Coronary artery (tissue), 2 donors: ENCODE measurements at regions not wholly inside any gene's neighbourhood (a gene's known extent, or its start where the extent isn't known, plus 50 kb on each side); places are given as distances from the start of the nearest gene placed in this dataset.

ENCODE experiments used
- DNase-seq: peaks from one replicate; pipeline ENCODE4 v3.0.0-alpha.2; 2017; ENCODE audit warnings: low spot score
- H3K27ac ChIP-seq, 2 donors: fragments of 200-600 bp; sonication (generic); one replicate each; pipeline ENCODE4 v1.5.1; 2016 to 2019
- H3K4me3 ChIP-seq: fragments of 200-600 bp; sonication (generic); 2 replicates; pipeline ENCODE4 v1.5.1; 2016; ENCODE audit warnings: mild to moderate bottlenecking, moderate library complexity
- TF ChIP-seq, protein P1 (sequence below): fragments of 200-600 bp; sonication (generic); IDR thresholded peaks from one replicate; pipeline ENCODE4 v1.5.1; 2019; ENCODE audit warnings: antibody characterized with exemption

DNA sequence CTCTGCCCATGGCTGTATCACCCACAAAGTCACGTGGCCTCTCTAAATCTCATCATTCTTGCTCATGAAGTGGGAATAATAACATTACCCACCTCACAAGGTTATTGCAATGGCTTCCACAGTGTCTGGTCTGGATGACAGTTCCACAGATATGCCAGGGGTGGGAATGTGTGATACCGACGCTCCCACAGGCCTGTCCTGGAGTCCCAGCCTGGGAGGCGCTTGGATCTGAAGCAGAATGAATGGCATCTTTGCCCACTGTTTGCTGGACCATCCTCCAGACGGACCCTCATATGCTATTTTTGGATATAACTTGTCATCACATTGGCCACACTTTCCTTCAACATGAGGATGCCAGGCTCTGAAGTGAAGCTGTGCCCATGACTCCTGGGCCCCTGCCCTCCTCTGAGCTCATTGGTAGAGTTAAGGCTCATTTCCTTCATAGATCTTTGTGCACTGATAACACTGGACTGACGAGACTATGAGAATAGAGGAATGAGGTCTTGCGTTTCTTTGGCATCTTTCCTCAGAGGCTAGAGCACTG is 279.8 kb upstream of the ZNF32 start:
- TF ChIP-seq, protein P1, sequence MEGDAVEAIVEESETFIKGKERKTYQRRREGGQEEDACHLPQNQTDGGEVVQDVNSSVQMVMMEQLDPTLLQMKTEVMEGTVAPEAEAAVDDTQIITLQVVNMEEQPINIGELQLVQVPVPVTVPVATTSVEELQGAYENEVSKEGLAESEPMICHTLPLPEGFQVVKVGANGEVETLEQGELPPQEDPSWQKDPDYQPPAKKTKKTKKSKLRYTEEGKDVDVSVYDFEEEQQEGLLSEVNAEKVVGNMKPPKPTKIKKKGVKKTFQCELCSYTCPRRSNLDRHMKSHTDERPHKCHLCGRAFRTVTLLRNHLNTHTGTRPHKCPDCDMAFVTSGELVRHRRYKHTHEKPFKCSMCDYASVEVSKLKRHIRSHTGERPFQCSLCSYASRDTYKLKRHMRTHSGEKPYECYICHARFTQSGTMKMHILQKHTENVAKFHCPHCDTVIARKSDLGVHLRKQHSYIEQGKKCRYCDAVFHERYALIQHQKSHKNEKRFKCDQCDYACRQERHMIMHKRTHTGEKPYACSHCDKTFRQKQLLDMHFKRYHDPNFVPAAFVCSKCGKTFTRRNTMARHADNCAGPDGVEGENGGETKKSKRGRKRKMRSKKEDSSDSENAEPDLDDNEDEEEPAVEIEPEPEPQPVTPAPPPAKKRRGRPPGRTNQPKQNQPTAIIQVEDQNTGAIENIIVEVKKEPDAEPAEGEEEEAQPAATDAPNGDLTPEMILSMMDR: no peak
- peak; percentile 35 for DNase-seq
- no peak overlapping the region for H3K4me3 ChIP-seq
- H3K27ac ChIP-seq: no peak overlapping the region

DNA sequence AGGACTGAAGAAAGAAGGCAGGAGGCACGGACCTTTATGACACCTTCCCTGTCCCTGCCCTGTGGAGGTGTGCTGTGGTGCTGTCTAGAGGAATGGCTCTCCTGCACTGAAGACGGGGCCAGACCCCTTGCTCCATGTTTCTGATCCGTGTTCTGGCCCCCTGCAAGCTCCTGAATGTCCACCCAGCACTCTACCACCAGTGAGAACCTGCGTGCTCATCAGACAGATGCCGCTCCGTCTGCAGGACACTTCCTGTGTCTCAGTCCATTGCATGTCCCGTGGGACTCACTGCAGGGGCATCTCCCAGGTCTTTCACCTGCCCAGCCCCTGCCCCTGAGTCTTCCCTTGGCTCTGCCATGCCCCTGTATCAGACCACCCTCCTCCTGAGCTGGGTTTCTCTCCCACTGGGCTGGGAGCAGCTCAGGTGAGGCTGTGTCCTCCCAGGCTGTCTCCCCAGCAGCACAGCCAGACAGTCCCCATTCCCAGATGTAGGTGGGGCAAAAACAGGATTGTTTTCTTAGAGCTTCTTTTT is 278.3 kb upstream of the ZNF32 start:
- H3K4me3 ChIP-seq: no peak overlapping the region
- H3K27ac ChIP-seq: no peak overlapping the region
- DNase-seq: peak; percentile 52
- TF ChIP-seq, protein P1: no peak

DNA sequence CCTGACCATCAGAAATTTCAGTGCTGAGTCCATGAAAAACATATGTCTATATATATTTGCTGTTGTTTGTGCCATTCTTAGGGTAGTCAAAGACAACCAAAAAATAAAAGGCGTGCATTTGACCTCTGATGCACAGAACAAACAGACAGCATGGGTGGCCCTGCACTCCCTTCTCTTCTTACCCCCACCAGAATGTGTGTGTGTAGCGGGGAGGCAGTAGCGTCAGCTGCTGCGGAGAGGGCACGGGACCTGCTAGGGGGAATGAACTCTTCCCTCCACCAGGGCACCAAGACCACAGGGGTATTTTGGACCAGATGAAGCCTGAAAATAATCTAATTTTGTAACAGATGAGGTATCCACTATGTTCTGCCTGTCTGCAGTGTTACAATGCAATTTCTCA is 277.7 kb upstream of the ZNF32 start:
- TF ChIP-seq, protein P1: no peak
- DNase-seq: peak; percentile 29
- Histone ChIP-seq H3K4me3 (no peak overlapping the region), H3K27ac (no peak overlapping the region)

DNA sequence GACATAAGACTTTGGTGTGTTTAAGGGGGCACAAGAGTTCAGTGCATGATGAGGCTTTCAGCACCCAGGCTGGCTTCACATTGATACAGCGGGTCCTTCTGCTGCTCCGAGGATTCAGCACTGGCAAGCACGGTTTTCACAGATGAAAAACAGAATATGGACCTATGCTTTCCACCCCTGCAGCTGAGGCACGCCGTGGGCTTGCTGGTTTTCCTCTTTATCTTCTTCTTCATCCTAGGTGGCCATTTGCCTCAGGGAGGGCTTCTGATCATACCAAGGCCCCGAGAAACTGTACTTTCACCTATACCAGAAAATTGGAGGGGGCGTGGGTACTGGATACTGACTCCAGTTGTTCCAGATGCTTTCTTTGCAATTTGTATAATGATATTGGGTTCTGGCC is 277.1 kb upstream of the ZNF32 start:
- Histone ChIP-seq H3K4me3 (no peak overlapping the region), H3K27ac (no peak overlapping the region)
- TF ChIP-seq, protein P1: no peak
- DNase-seq: peak; percentile 19

DNA sequence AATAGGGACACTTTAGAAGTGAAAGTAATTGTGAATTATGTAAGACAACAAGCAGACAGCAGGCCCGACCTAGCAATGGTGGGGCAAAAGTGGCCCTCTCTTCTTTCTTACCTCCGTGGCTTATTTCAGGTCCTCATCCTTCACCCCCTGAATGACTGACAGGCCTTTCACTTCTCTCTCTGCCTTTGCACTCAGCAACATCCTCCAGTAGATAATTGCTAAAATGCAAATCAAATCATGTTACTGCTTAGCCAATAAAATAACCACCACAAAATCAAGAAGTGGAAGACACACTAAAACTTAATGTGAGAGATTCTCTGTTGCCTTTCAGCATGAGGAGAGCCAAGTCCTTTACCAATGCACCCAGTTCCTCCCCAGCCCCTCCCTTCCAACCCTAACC is 274.6 kb upstream of the ZNF32 start:
- TF ChIP-seq, protein P1: no peak
- DNase-seq: peak; percentile 33
- H3K4me3 ChIP-seq: no peak overlapping the region
- no peak overlapping the region for H3K27ac ChIP-seq

DNA sequence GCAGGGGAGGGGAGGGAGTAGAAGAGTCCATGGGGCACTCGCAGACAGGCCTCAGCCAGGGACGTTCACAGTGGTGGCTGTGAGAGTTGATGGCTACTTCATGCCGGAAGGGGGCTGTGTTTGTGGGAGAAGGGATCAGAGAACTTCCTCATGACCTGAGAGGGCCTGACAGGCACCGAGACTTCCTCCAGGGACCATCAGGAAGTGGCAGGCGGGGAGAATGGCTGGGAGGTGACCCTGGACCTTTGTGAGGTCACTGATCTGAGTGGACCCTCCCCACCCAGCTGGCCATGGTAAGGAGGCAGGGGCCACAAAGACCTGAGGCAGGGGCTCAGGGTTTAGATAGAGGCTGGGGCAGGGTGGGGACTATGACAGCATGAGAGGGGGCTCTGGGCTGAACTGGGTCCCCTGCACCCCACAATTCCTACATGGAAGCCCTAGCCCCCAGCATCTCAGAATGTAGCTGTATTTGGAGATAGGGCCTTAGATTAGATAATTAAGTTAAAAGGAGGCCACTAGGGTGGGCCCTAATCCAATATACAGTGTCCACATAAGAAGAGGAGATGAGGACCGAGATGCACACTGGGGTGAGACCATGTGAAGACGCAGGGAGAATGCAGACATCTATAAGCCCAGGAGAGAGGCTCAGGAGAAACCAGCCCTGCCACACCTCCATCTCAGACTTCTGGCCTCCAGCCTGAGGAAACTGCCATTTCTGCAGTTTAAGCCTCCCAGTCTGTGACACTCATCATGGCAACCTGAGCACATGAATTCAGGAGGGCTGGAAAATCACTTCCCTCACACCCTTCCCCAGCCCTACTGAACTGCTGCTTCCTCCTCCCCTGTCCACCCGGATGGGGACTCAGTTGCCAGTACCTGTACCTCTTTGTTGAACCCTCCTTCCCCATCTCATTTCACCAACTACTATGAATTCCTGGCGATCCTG is 273.9 kb upstream of the ZNF32 start:
- peak; percentile 43 for DNase-seq

More for the DNA sequence above, 273.9 kb upstream of the ZNF32 start:
- Histone ChIP-seq H3K4me3 (no peak overlapping the region), H3K27ac (no peak overlapping the region)
- TF ChIP-seq, protein P1: no peak
